GM12878 (cell line): ENCODE measurements at regions not wholly inside any gene's neighbourhood (a gene's known extent, or its start where the extent isn't known, plus 50 kb on each side); places are given as distances from the start of the nearest gene placed in this dataset.

ENCODE experiments used
- ATAC-seq: fragments of 200-7000 bp; cut with Tn5 transposase; 3 replicates; pipeline ENCODE4 v1.9.1; 2020; ENCODE audit warnings: mild to moderate bottlenecking, moderate library complexity
- BruUV-seq: library from RNA; stranded (reverse); fragments of 400-500 nt; replicated peaks from 2 replicates; lab custom pipeline; 2021; lab: Mats Ljungman, UMichigan
- CTCF ChIA-PET: fragments of 300-600 bp; sonication (Branson Sonifier 250); formaldehyde crosslinking; extraction: SDS; loops from one replicate; lab custom pipeline; 2021; ENCODE audit warnings: inconsistent platforms; lab: Yijun Ruan, JAX
- POLR2A ChIA-PET: fragments of 350-600 bp; formaldehyde crosslinking; extraction: SDS; loops from one replicate; lab custom pipeline; 2021; ENCODE audit warnings: inconsistent platforms; lab: Charles Lee
- RAD21 ChIA-PET: fragments of 300-600 bp; sonication (Branson Sonifier 250); formaldehyde crosslinking; loops from one replicate; lab custom pipeline; 2023; ENCODE audit warnings: antibody characterized with exemption; ENCODE audit not compliant: unreplicated experiment; lab: Charles Lee
- SMC1A ChIA-PET: fragments of 300-600 bp; sonication (Branson Sonifier 250); formaldehyde crosslinking; loops from one replicate; lab custom pipeline; 2023; ENCODE audit not compliant: unreplicated experiment, uncharacterized antibody; lab: Charles Lee
- DNase-seq: peaks from one replicate; pipeline ENCODE4 v3.0.0-alpha.2; 2011; ENCODE audit warnings: low read depth, low spot score
- FAIRE-seq: peaks from 3 replicates; lab custom pipeline; 2011; peaks lifted over from hg19 to GRCh38; lab: Jason Lieb, UNC
- H2AFZ ChIP-seq: 2 replicates; pipeline ENCODE4 v1.6.0; 2011; ENCODE audit warnings: low read depth, low read length, control low read depth; ENCODE audit not compliant: control insufficient read depth
- H3K27ac ChIP-seq: 2 replicates; pipeline ENCODE4 v1.5.1; 2011; ENCODE audit warnings: control low read depth; ENCODE audit not compliant: control insufficient read depth, insufficient read depth
- H3K27me3 ChIP-seq, 2 experiments: replicated peaks in 1 of 2; 2 replicates each; pipeline versions ENCODE4 v1.6.0 to v1.6.1; 2011; ENCODE audit warnings: low read length in 1 of 2; ENCODE audit not compliant: control insufficient read depth in 2 of 2, insufficient read depth in 2 of 2
- H3K36me3 ChIP-seq, 2 experiments: 2 replicates each; pipeline ENCODE4 v1.5.1; 2011; ENCODE audit warnings: low read length in 1 of 2; ENCODE audit not compliant: control insufficient read depth in 2 of 2, insufficient read depth in 2 of 2
- H3K4me1 ChIP-seq: 2 replicates; pipeline ENCODE4 v1.6.1; 2011; ENCODE audit warnings: mild to moderate bottlenecking, low read length, moderate library complexity, mixed read lengths; ENCODE audit not compliant: control insufficient read depth, insufficient read depth
- H3K4me2 ChIP-seq: 2 replicates; pipeline ENCODE4 v1.6.0; 2011; ENCODE audit warnings: control low read depth; ENCODE audit not compliant: control insufficient read depth, insufficient read depth
- H3K4me3 ChIP-seq: fragments of 200-600 bp; sonication (generic); 2 replicates; pipeline ENCODE4 v1.5.1; 2016
- H3K79me2 ChIP-seq: 2 replicates; pipeline ENCODE4 v1.6.0; 2011; ENCODE audit warnings: low read length; ENCODE audit not compliant: control insufficient read depth, insufficient read depth
- H3K9ac ChIP-seq: 2 replicates; pipeline ENCODE4 v1.8.0; 2011; ENCODE audit warnings: low read length, control low read depth, mixed read lengths; ENCODE audit not compliant: control insufficient read depth, insufficient read depth
- H3K9me3 ChIP-seq: replicated peaks from 3 replicates; pipeline ENCODE4 v1.5.1; 2011; ENCODE audit warnings: mild to moderate bottlenecking, low read length; ENCODE audit not compliant: control insufficient read depth, insufficient read depth
- H4K20me1 ChIP-seq: 2 replicates; pipeline ENCODE4 v1.6.0; 2011; ENCODE audit not compliant: control insufficient read depth, insufficient read depth
- ASH2L ChIP-seq: fragments of 300-600, 200-600 bp; sonication (generic); IDR thresholded peaks from 2 replicates; pipeline ENCODE4 v1.6.1; 2017; ENCODE audit warnings: low read depth, mild to moderate bottlenecking, borderline replicate concordance
- BCL11A ChIP-seq: IDR thresholded peaks from 2 replicates; pipeline ENCODE4 v1.6.1; 2011; ENCODE audit warnings: low read depth, low read length
- BHLHE40 ChIP-seq, 2 experiments: fragments of 450-650 bp in 1 of 2; IDR thresholded peaks; 2 replicates each; pipeline ENCODE4 v1.6.1; 2011 to 2017; ENCODE audit warnings: low read depth in 2 of 2, borderline replicate concordance in 1 of 2, improper control_type of control experiment in 1 of 2, low read length in 1 of 2, mild to moderate bottlenecking in 1 of 2
- CBFB ChIP-seq: IDR thresholded peaks from 2 replicates; pipeline ENCODE4 v1.6.1; 2016; ENCODE audit warnings: antibody characterized with exemption, low read depth
- CBX5 ChIP-seq: sonication (generic); IDR thresholded peaks from 2 replicates; pipeline ENCODE4 v1.6.1; 2016; ENCODE audit warnings: low read depth, moderate library complexity, mild to moderate bottlenecking, inconsistent platforms
- CHD2 ChIP-seq: IDR thresholded peaks from 2 replicates; pipeline ENCODE4 v1.6.1; 2011; ENCODE audit warnings: low read depth, low read length, improper control_type of control experiment, borderline replicate concordance
- HDAC2 ChIP-seq: fragments of 200-600 bp; sonication (generic); IDR thresholded peaks from 2 replicates; pipeline ENCODE4 v1.6.1; 2017
- JUND ChIP-seq: IDR thresholded peaks from 2 replicates; pipeline ENCODE4 v1.6.1; 2012; ENCODE audit warnings: low read depth, mild to moderate bottlenecking, low read length, improper control_type of control experiment, moderate library complexity
- LARP7 ChIP-seq: fragments of 450-650 bp; IDR thresholded peaks from 2 replicates; pipeline ENCODE4 v1.6.1; 2017; ENCODE audit warnings: mild to moderate bottlenecking
- PAX8 ChIP-seq: fragments of 450-650 bp; IDR thresholded peaks from 2 replicates; pipeline ENCODE4 v1.6.1; 2017; ENCODE audit warnings: mild to moderate bottlenecking, moderate library complexity
- RUNX3 ChIP-seq: IDR thresholded peaks from 2 replicates; pipeline ENCODE4 v1.6.1; 2012; ENCODE audit warnings: low read length, inconsistent platforms
- SMC3 ChIP-seq: IDR thresholded peaks from 2 replicates; pipeline ENCODE4 v1.6.1; 2011; ENCODE audit warnings: low read length, improper control_type of control experiment, borderline replicate concordance
- USF2 ChIP-seq: IDR thresholded peaks from 2 replicates; pipeline ENCODE4 v1.6.1; 2011; ENCODE audit warnings: low read depth, low read length, improper control_type of control experiment, borderline replicate concordance
- WRNIP1 ChIP-seq: IDR thresholded peaks from 2 replicates; pipeline ENCODE4 v1.6.1; 2011; ENCODE audit warnings: low read depth, low read length, improper control_type of control experiment, borderline replicate concordance
- ZNF384 ChIP-seq: IDR thresholded peaks from 2 replicates; pipeline ENCODE4 v1.6.1; 2012; ENCODE audit warnings: low read depth, mild to moderate bottlenecking, low read length, improper control_type of control experiment, borderline replicate concordance
- ZNF622 ChIP-seq: fragments of 450-650 bp; IDR thresholded peaks from 2 replicates; pipeline ENCODE4 v1.6.1; 2017; ENCODE audit warnings: mild to moderate bottlenecking, inconsistent platforms
- WGBS: methylation state at CpG from one replicate; pipeline ENCODE4 v1.1.6; 2016; ENCODE audit warnings: low lambda C conversion rate; ENCODE audit not compliant: insufficient replicate concordance, insufficient coverage; ENCODE audit errors: missing lambda C conversion rate; 5-methylcytosine and 5-hydroxymethylcytosine counted together
- in situ Hi-C: fragments of 300-500 bp; cut with MboI; formaldehyde crosslinking; loops from 9 replicates; pipeline ENCODE4 v1.14.3; 2018; ENCODE audit warnings: mixed read lengths
- intact Hi-C: fragments of 100-400 bp; cut with micrococcal nuclease; formaldehyde crosslinking; loops from one replicate; pipeline ENCODE4 v1.14.2; 2022; ENCODE audit not compliant: unreplicated experiment
- TF ChIP-seq, protein P1 (sequence below): IDR thresholded peaks from 2 replicates; pipeline ENCODE4 v1.6.1; 2011; ENCODE audit warnings: low read depth, mild to moderate bottlenecking, low read length, moderate library complexity, borderline replicate concordance; ENCODE audit errors: extremely low read depth
- TF ChIP-seq, protein P2 (sequence below): fragments of 150-350 bp; IDR thresholded peaks from 2 replicates; pipeline ENCODE4 v1.6.1; 2014; ENCODE audit warnings: mild to moderate bottlenecking, low read depth, low read length

DNA sequence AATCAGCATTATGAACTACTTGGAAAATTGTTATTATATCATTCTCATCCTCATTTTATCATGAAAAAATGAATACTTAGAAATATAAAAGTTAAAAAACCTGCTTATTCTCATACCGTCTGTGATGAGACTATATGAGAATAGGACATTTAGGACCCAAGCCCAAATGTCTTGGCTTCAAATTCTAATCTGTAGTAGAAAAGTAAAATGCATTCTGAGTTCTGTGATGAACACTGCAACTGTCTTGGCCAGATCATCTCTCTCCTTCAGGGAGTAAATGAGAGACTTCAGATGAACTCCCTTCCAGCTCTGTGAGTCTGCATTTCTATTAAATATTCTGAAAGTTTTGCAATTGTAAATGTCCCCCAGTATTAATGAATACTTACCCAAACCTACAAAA, 940.7 kb upstream of the KLHL29 start (continued):
- TF ChIP-seq JUND: no peak
- no peak for TF ChIP-seq BCL11A
- TF ChIP-seq CBX5: no peak

GRCh38 chr2:22449696-22450095, 935.3 kb upstream of the KLHL29 start:
- in situ Hi-C loops: no loop called here
- no peak overlapping the region for H3K4me3 ChIP-seq
- RAD21 ChIA-PET: no interaction called here
- SMC1A ChIA-PET: no interaction called here
- no peaks in the 10 kb centered on the region for H3K4me1 ChIP-seq
- no peaks in the 10 kb centered on the region for H3K36me3 ChIP-seq
- POLR2A ChIA-PET: no interaction called here
- no peak overlapping the region for H3K27ac ChIP-seq
- no peaks in the 10 kb centered on the region for H3K27me3 ChIP-seq
- DNase-seq: no peak
- no TSS peak for BruUV-seq
- TF ChIP-seq RUNX3 (no peak), CHD2 (no peak), ASH2L (no peak), USF2 (no peak), HDAC2 (no peak), PAX8 (no peak), BHLHE40 (IDR thresholded peaks at IDR 0.05; ENCODE audit: borderline replicate concordance in 1 of 2, low read depth in 2 of 2, low read length in 1 of 2) (no peak), SMC3 (no peak), LARP7 (no peak), WRNIP1 (no peak), ZNF384 (no peak), ZNF622 (no peak), CBFB (no peak)
- TF ChIP-seq, protein P1, sequence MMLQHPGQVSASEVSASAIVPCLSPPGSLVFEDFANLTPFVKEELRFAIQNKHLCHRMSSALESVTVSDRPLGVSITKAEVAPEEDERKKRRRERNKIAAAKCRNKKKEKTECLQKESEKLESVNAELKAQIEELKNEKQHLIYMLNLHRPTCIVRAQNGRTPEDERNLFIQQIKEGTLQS: no peak
- TF ChIP-seq, protein P2, sequence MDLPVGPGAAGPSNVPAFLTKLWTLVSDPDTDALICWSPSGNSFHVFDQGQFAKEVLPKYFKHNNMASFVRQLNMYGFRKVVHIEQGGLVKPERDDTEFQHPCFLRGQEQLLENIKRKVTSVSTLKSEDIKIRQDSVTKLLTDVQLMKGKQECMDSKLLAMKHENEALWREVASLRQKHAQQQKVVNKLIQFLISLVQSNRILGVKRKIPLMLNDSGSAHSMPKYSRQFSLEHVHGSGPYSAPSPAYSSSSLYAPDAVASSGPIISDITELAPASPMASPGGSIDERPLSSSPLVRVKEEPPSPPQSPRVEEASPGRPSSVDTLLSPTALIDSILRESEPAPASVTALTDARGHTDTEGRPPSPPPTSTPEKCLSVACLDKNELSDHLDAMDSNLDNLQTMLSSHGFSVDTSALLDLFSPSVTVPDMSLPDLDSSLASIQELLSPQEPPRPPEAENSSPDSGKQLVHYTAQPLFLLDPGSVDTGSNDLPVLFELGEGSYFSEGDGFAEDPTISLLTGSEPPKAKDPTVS: no peak
- H3K9ac ChIP-seq: no peak overlapping the region
- H3K9me3 ChIP-seq: no peaks in the 10 kb centered on the region
- WGBS: 32% methylated on average over 5 of the region's 5 CpGs
- ATAC-seq: no peak
- no peak overlapping the region for H2AFZ ChIP-seq
- no peak overlapping the region for H3K4me2 ChIP-seq
- CTCF ChIA-PET: no interaction called here
- H4K20me1 ChIP-seq: no peaks in the 10 kb centered on the region
- intact Hi-C loops: no loop called here
- no peaks in the 10 kb centered on the region for H3K79me2 ChIP-seq
- no peak for FAIRE-seq
